Breast epithelium (tissue), 3 donors: ENCODE measurements at regions not wholly inside any gene's neighbourhood (a gene's known extent, or its start where the extent isn't known, plus 50 kb on each side); places are given as distances from the start of the nearest gene placed in this dataset.

ENCODE experiments used
- POLR2AphosphoS5 ChIP-seq, 3 donors: sonication (generic); formaldehyde crosslinking; IDR thresholded peaks; one replicate each; pipeline ENCODE4 v1.6.1; 2017; ENCODE audit warnings: antibody characterized with exemption in 3 of 3
- TF ChIP-seq, protein P1 (sequence below), 3 donors: fragments of 450-650 bp; IDR thresholded peaks; one replicate each; pipeline ENCODE4 v1.5.1; 2016 to 2017; ENCODE audit warnings: antibody characterized with exemption in 3 of 3, mild to moderate bottlenecking in 3 of 3, moderate library complexity in 3 of 3

DNA sequence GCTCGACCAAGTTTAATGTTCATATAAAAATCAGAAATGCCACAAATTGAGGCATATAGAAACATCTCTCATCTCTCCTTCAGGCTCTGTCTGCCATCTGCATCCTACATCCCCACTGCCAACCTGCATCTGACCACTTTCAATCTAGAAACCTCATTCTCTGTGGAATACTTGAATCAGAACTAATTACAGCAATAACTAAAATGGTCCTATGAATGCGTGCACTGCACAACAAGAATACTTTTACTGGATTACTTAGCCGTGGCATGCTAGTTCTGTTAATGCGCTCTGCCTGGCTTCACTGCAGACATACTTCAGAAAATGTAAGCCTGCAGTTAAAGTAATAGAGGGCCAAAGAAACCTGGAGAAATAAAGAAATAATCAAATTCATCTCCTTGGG is 89.8 kb upstream of the NR5A2 start:
- TF ChIP-seq, protein P1, sequence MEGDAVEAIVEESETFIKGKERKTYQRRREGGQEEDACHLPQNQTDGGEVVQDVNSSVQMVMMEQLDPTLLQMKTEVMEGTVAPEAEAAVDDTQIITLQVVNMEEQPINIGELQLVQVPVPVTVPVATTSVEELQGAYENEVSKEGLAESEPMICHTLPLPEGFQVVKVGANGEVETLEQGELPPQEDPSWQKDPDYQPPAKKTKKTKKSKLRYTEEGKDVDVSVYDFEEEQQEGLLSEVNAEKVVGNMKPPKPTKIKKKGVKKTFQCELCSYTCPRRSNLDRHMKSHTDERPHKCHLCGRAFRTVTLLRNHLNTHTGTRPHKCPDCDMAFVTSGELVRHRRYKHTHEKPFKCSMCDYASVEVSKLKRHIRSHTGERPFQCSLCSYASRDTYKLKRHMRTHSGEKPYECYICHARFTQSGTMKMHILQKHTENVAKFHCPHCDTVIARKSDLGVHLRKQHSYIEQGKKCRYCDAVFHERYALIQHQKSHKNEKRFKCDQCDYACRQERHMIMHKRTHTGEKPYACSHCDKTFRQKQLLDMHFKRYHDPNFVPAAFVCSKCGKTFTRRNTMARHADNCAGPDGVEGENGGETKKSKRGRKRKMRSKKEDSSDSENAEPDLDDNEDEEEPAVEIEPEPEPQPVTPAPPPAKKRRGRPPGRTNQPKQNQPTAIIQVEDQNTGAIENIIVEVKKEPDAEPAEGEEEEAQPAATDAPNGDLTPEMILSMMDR (IDR thresholded peaks at IDR 0.05), result no peak
- no peak for TF ChIP-seq POLR2AphosphoS5 (IDR thresholded peaks at IDR 0.05)
